ENCODE measurements at regions not wholly inside any gene's neighbourhood (a gene's known extent, or its start where the extent isn't known, plus 50 kb on each side); places are given as distances from the start of the nearest gene placed in this dataset.
"Not testable (repeated sequence)": the region's sequence is repeated elsewhere in the genome, so short reads cannot be mapped to it uniquely, and the experiment has no call there.

DNA sequence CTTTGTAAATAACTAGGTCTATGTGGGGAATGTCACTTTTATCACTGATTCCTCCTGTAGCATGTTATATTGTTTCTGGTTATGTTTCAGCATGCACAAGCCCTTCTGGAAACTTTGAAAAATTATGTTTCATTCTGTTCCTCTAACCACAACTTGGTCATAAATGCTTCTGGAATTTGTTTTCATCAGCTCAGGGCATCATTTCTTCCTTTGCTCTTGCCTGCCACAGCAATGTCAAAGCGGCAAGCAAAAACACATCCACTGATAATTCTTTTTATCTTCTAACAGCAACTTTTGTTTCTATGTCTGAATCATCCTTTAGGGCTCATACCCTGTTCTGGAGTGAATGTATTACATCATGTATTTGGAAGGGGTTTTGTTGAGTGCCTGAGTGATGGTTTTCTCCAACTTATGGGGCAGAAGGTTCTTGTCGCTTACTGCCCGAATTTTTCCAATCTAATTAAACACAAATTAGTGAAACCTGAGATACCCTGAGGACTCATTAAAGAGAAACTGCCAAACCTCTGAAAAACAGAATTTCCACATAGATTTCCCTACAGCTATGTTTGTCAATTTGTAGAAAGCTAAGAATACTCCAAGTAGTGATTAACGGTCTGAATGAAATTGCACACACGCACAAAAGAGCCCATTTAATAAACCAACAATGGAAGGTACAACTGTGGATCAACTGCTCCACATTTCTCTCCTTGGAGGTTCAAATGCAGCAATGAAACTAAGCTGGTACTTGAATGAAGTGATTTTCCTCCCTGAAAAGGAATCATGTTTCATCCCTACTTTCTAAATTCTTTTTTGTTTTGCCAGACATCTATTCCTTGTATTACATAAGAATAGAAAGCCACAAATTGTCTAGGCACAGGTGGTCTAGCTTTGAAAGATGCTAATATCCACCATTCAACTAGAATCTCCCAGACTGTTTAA lies 173.5 kb upstream of the KRR1 start:
- DNase-seq (ENCODE audit: low spot score) = no peak
- Histone ChIP-seq H3K4me1 (no peaks in the 10 kb centered on the region), H3K79me2 (ENCODE audit: low read depth) (no peaks in the 10 kb centered on the region), H3F3A (ENCODE audit: low read depth) (peaks cover 5% of the 10 kb centered on the region), H3K4me3 (no peak overlapping the region), H3K9ac (no peak overlapping the region), H3K27me3 (no peaks in the 10 kb centered on the region), H4K20me1 (ENCODE audit: low read depth) (no peaks in the 10 kb centered on the region), H2AFZ (replicated peaks) (no peak overlapping the region), H3K4me2 (no peak overlapping the region), H3K36me3 (no peaks in the 10 kb centered on the region), H3K27ac (no peak overlapping the region), H3K9me3 (ENCODE audit: low read depth) (no peaks in the 10 kb centered on the region)
- H3K36me3 Mint-ChIP-seq = no peaks in the 10 kb centered on the region
- no peak overlapping the region for H3K27ac Mint-ChIP-seq
- H3K27me3 Mint-ChIP-seq (ENCODE audit: insufficient read depth, low read depth) = peaks cover 3% of the 10 kb centered on the region
- TF ChIP-seq, protein P1, sequence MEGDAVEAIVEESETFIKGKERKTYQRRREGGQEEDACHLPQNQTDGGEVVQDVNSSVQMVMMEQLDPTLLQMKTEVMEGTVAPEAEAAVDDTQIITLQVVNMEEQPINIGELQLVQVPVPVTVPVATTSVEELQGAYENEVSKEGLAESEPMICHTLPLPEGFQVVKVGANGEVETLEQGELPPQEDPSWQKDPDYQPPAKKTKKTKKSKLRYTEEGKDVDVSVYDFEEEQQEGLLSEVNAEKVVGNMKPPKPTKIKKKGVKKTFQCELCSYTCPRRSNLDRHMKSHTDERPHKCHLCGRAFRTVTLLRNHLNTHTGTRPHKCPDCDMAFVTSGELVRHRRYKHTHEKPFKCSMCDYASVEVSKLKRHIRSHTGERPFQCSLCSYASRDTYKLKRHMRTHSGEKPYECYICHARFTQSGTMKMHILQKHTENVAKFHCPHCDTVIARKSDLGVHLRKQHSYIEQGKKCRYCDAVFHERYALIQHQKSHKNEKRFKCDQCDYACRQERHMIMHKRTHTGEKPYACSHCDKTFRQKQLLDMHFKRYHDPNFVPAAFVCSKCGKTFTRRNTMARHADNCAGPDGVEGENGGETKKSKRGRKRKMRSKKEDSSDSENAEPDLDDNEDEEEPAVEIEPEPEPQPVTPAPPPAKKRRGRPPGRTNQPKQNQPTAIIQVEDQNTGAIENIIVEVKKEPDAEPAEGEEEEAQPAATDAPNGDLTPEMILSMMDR (IDR thresholded peaks at IDR 0.05) = no peak
- TF ChIP-seq EZH2 (IDR thresholded peaks at IDR 0.05) (no peak), EZH2phosphoT487 (IDR thresholded peaks at IDR 0.05) (no peak)
- H3K4me1 Mint-ChIP-seq = no peaks in the 10 kb centered on the region
- peaks cover 8% of the 10 kb centered on the region for H3K9me3 Mint-ChIP-seq
- H3K4me3 Mint-ChIP-seq = no peak overlapping the region

DNA sequence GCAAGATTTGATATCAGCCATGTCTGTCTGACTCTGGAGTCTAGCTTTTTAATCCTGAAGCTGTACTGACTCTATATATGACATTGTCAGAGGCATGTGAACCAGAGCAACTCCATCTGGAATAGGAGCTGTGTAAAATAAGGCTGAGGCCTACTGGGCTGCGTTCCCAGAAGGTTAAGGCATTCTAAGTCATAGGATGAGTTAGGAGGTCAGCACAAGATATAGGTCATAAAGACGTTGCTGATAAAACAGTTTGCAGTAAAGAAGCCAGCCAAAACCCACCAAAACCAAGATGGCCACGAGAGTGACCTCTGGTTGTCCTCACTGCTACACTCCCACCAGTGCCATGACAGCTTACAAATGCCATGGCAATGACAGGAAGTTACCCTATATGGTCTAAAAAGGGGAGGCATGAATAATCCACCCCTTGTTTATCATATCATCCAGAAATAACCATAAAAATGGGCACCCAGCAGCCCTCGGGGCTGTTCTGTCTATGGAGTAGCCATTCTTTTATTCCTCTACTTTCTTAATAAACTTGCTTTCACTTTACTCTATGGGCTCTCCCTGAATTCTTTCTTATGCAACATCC lies 172.7 kb upstream of the KRR1 start:
- DNase-seq (ENCODE audit: low spot score); H3K27ac ChIP-seq; H3K9ac ChIP-seq; H3K4me2 ChIP-seq; H3K9me3 ChIP-seq (ENCODE audit: low read depth); H3K4me1 Mint-ChIP-seq; H4K20me1 ChIP-seq (ENCODE audit: low read depth); H2AFZ ChIP-seq (replicated peaks); H3K36me3 ChIP-seq; H3F3A ChIP-seq (ENCODE audit: low read depth); H3K79me2 ChIP-seq (ENCODE audit: low read depth); H3K36me3 Mint-ChIP-seq; H3K4me3 Mint-ChIP-seq; H3K27me3 Mint-ChIP-seq (ENCODE audit: insufficient read depth, low read depth); H3K27me3 ChIP-seq; H3K4me3 ChIP-seq; H3K9me3 Mint-ChIP-seq; H3K4me1 ChIP-seq; H3K27ac Mint-ChIP-seq: not testable (repeated sequence)

DNA sequence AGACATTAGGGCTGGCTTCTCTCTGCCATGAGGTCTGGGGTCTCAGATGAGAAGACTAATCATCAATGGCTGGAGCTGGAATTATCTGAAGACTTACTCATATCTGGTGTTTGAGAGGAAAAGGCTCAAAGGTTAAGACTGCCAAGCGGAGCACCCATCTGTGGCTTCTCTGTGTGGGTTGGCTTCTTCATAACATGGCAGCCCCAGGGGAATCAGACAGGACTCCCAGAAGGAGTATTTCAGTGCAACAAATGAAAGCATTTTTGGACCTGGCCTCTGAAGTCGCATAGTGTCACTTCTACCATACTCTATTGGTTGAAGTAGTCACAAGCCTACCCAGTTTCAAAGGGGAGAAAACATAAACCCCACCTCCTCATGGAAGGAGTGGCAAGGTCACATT lies 171.8 kb upstream of the KRR1 start:
- no peak for TF ChIP-seq EZH2 (IDR thresholded peaks at IDR 0.05)
- TF ChIP-seq EZH2phosphoT487 (IDR thresholded peaks at IDR 0.05) = no peak
- TF ChIP-seq, protein P1 (IDR thresholded peaks at IDR 0.05) = no peak
- no peaks in the 10 kb centered on the region for H3K36me3 ChIP-seq
- H3K4me1 ChIP-seq = no peaks in the 10 kb centered on the region
- no peak for DNase-seq (ENCODE audit: low spot score)
- Mint-ChIP-seq H3K9me3 (peaks cover 10% of the 10 kb centered on the region), H3K4me3 (no peak overlapping the region), H3K27me3 (ENCODE audit: insufficient read depth, low read depth) (peaks cover 2% of the 10 kb centered on the region), H3K27ac (no peak overlapping the region), H3K4me1 (no peaks in the 10 kb centered on the region), H3K36me3 (no peaks in the 10 kb centered on the region)
- H3K9ac ChIP-seq = no peak overlapping the region
- H3F3A ChIP-seq (ENCODE audit: low read depth) = peaks cover 5% of the 10 kb centered on the region
- no peak overlapping the region for H3K27ac ChIP-seq
- no peak overlapping the region for H2AFZ ChIP-seq (replicated peaks)
- H3K4me2 ChIP-seq = no peak overlapping the region
- H3K79me2 ChIP-seq (ENCODE audit: low read depth) = no peaks in the 10 kb centered on the region
- H3K4me3 ChIP-seq = no peak overlapping the region
- H3K9me3 ChIP-seq (ENCODE audit: low read depth) = no peaks in the 10 kb centered on the region
- no peaks in the 10 kb centered on the region for H4K20me1 ChIP-seq (ENCODE audit: low read depth)
- no peaks in the 10 kb centered on the region for H3K27me3 ChIP-seq

GRCh38 chr12:75677522-75677921 lies 166.1 kb upstream of the KRR1 start:
- Mint-ChIP-seq H3K27me3 (ENCODE audit: insufficient read depth, low read depth) (peaks cover 2% of the 10 kb centered on the region), H3K36me3 (no peaks in the 10 kb centered on the region)

More at GRCh38 chr12:75677522-75677921, 166.1 kb upstream of the KRR1 start:
- Histone ChIP-seq H3K4me3 (no peak overlapping the region), H3K36me3 (no peaks in the 10 kb centered on the region), H3K4me2 (no peak overlapping the region), H3K27me3 (no peaks in the 10 kb centered on the region), H4K20me1 (ENCODE audit: low read depth) (no peaks in the 10 kb centered on the region), H3K27ac (no peak overlapping the region), H3F3A (ENCODE audit: low read depth) (no peaks in the 10 kb centered on the region), H2AFZ (replicated peaks) (no peak overlapping the region), H3K9me3 (ENCODE audit: low read depth) (no peaks in the 10 kb centered on the region), H3K4me1 (no peaks in the 10 kb centered on the region), H3K79me2 (ENCODE audit: low read depth) (no peaks in the 10 kb centered on the region), H3K9ac (no peak overlapping the region)
- no peaks in the 10 kb centered on the region for H3K4me1 Mint-ChIP-seq
- peaks cover 10% of the 10 kb centered on the region for H3K9me3 Mint-ChIP-seq
- DNase-seq (ENCODE audit: low spot score) = no peak
- no peak overlapping the region for H3K4me3 Mint-ChIP-seq
- no peak for TF ChIP-seq EZH2 (IDR thresholded peaks at IDR 0.05)
- TF ChIP-seq, protein P1 (IDR thresholded peaks at IDR 0.05) = no peak
- no peak for TF ChIP-seq EZH2phosphoT487 (IDR thresholded peaks at IDR 0.05)
- H3K27ac Mint-ChIP-seq = no peak overlapping the region
